Small intestine (tissue), 7 donors: ENCODE measurements at regions not wholly inside any gene's neighbourhood (a gene's known extent, or its start where the extent isn't known, plus 50 kb on each side); places are given as distances from the start of the nearest gene placed in this dataset.

Source experiments
- DNase-seq, 2 donors: peaks; one replicate each; pipeline versions ENCODE4 v3.0.0 to v3.0.0-alpha.2; 2013
- FAIRE-seq: peaks from 2 replicates; lab custom pipeline; 2012; peaks lifted over from hg19 to GRCh38; lab: Jason Lieb, UNC
- H3K27ac ChIP-seq, 3 donors: one replicate each; pipeline ENCODE4 v1.5.1; 2013; ENCODE audit warnings: low read length in 2 of 3, mild to moderate bottlenecking in 2 of 3, control low read depth in 1 of 3, inconsistent platforms in 1 of 3, low read depth in 1 of 3, moderate library complexity in 1 of 3
- H3K27me3 ChIP-seq, 3 donors: one replicate each; pipeline ENCODE4 v1.6.1; 2013; ENCODE audit warnings: low read length in 3 of 3, inconsistent platforms in 1 of 3; ENCODE audit not compliant: control insufficient read depth in 3 of 3, insufficient read depth in 3 of 3
- H3K36me3 ChIP-seq, 3 donors: one replicate each; pipeline ENCODE4 v1.6.1; 2013; ENCODE audit warnings: low read length in 3 of 3, inconsistent platforms in 1 of 3, low read depth in 1 of 3, mild to moderate bottlenecking in 1 of 3, moderate library complexity in 1 of 3; ENCODE audit not compliant: control insufficient read depth in 3 of 3, insufficient read depth in 2 of 3
- H3K4me1 ChIP-seq, 3 donors: one replicate each; pipeline ENCODE4 v1.6.1; 2013; ENCODE audit warnings: low read length in 2 of 3, inconsistent platforms in 1 of 3, low read depth in 1 of 3, mild to moderate bottlenecking in 1 of 3, moderate library complexity in 1 of 3; ENCODE audit not compliant: control insufficient read depth in 3 of 3, insufficient read depth in 2 of 3
- H3K4me3 ChIP-seq, 3 donors: one replicate each; pipeline ENCODE4 v1.5.1; 2013; ENCODE audit warnings: low read length in 3 of 3, control low read depth in 1 of 3, inconsistent platforms in 1 of 3, low read depth in 1 of 3, mild to moderate bottlenecking in 1 of 3, moderate library complexity in 1 of 3
- H3K9me3 ChIP-seq, 2 donors: one replicate each; pipeline ENCODE4 v1.6.1; 2013; ENCODE audit warnings: low read depth in 1 of 2, low read length in 1 of 2; ENCODE audit not compliant: control insufficient read depth in 2 of 2, insufficient read depth in 1 of 2
- WGBS, 3 donors: extraction: QIAGEN DNeasy Blood & Tissue Kit; methylation state at CpG; one replicate each; pipeline ENCODE4 v1.1.7; 2013; 5-methylcytosine and 5-hydroxymethylcytosine counted together
- donor health status: healthy with polysubstance abuse.
- donor health status: control.
- donor health status: control.
- donor health status: Bipolar disorder and iron deficiency.
- donor health status: healthy.

GRCh38 chr14:101397206-101397605 is 164.1 kb upstream of the DIO3 start:
- Histone ChIP-seq H3K27me3 (no peaks in the 10 kb centered on the region), H3K9me3 (peaks cover 0 to 2% of the 10 kb centered on the region in 2 donors), H3K27ac (no peak overlapping the region), H3K36me3 (no peaks in the 10 kb centered on the region), H3K4me3 (no peak overlapping the region), H3K4me1 (peaks cover 0 to 2% (median 0%) of the 10 kb centered on the region in 3 donors)
- no peak for FAIRE-seq
- WGBS, 3 donors, result 92 to 93% (median 93%) methylated on average over 12 of the region's 12 CpGs
- DNase-seq, result no peak

- Histone ChIP-seq H3K27me3 (no peaks in the 10 kb centered on the region), H3K4me3 (no peak overlapping the region), H3K36me3 (no peaks in the 10 kb centered on the region), H3K4me1 (peaks cover 0 to 2% (median 0%) of the 10 kb centered on the region in 3 donors), H3K27ac (no peak overlapping the region), H3K9me3 (no peaks in the 10 kb centered on the region)
- DNase-seq (no peak), FAIRE-seq (no peak)
- 81 to 85% (median 82%) methylated on average over 14 of the region's 14 CpGs for WGBS, 3 donors
Observed at GRCh38 chr14:101398011-101398410, 163.3 kb upstream of the DIO3 start.

- WGBS, 3 donors, result 71 to 86% (median 76%) methylated on average over 5 of the region's 5 CpGs
- peaks cover 0 to 2% (median 0%) of the 10 kb centered on the region in 3 donors for H3K4me1 ChIP-seq
- DNase-seq (no peak), FAIRE-seq (no peak)
- no peaks in the 10 kb centered on the region for H3K27me3 ChIP-seq
- H3K9me3 ChIP-seq, result no peaks in the 10 kb centered on the region
- no peak overlapping the region for H3K4me3 ChIP-seq
- H3K27ac ChIP-seq, result no peak overlapping the region
- H3K36me3 ChIP-seq, result no peaks in the 10 kb centered on the region
Observed at GRCh38 chr14:101399737-101400517, 161.4 kb upstream of the DIO3 start.

GRCh38 chr14:101400830-101401229 is 160.5 kb upstream of the DIO3 start:
- no peaks in the 10 kb centered on the region for H3K27me3 ChIP-seq
- FAIRE-seq (no peak), DNase-seq (no peak)
- 25 to 64% (median 54%) methylated on average over 11 of the region's 11 CpGs for WGBS, 3 donors
- no peak overlapping the region for H3K27ac ChIP-seq
- H3K4me1 ChIP-seq, result peaks cover 0 to 2% (median 0%) of the 10 kb centered on the region in 3 donors
- H3K4me3 ChIP-seq, result no peak overlapping the region
- H3K9me3 ChIP-seq, result no peaks in the 10 kb centered on the region
- H3K36me3 ChIP-seq, result no peaks in the 10 kb centered on the region

GRCh38 chr14:101402936-101403660 is 158.2 kb upstream of the DIO3 start:
- no peaks in the 10 kb centered on the region for H3K9me3 ChIP-seq
- H3K36me3 ChIP-seq, result no peaks in the 10 kb centered on the region
- H3K27ac ChIP-seq, result no peak overlapping the region
- H3K27me3 ChIP-seq, result no peaks in the 10 kb centered on the region
- H3K4me1 ChIP-seq, result peaks cover 0 to 2% (median 0%) of the 10 kb centered on the region in 3 donors
- no peak overlapping the region for H3K4me3 ChIP-seq
- no peak for FAIRE-seq
- no peak for DNase-seq
- 86 to 91% (median 90%) methylated on average over 23 of the region's 23 CpGs for WGBS, 3 donors

- DNase-seq, result no peak
- Histone ChIP-seq H3K9me3 (no peaks in the 10 kb centered on the region), H3K27me3 (no peaks in the 10 kb centered on the region), H3K27ac (no peak overlapping the region), H3K36me3 (no peaks in the 10 kb centered on the region), H3K4me3 (no peak overlapping the region), H3K4me1 (peaks cover 0 to 2% (median 0%) of the 10 kb centered on the region in 3 donors)
- WGBS, 3 donors, result 60 to 73% (median 68%) methylated on average over 11 of the region's 11 CpGs
- FAIRE-seq, result no peak
Observed at GRCh38 chr14:101404426-101405170, 156.7 kb upstream of the DIO3 start.

DNA sequence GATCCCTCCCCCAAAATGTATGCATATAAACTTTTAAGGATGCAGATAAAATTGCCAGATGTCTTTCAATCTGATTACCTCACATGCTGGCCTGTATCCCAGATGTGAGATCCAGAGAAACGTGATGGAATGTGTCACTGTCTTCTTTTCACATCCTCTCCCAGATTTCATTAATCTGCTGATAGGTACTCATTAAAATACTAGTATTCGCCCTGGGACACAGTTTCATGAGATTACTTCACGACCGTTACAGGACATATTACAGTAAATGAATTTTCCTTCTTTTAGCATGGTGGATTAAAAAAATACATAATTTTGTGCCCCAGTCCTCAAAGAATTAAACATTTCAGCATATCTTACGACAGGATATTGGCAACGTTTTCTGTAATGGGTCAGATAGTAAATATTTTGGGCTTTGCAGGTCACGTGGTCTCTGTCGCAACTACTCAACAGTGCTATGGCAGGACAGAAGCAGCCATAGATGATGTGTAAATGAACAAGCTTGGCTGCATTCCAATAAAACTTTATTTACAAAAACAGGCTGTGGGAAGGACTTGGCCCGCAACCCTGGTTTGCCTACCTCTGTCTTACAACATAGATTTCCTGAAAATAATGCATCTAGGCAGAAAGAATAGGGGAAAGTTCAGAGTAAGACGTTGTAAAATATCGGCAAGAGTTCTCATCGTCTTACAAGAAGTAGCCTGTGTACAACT is 156.0 kb upstream of the DIO3 start:
- Histone ChIP-seq H3K36me3 (no peaks in the 10 kb centered on the region), H3K27ac (no peak overlapping the region), H3K27me3 (no peaks in the 10 kb centered on the region), H3K4me1 (peaks cover 0 to 2% (median 0%) of the 10 kb centered on the region in 3 donors), H3K9me3 (no peaks in the 10 kb centered on the region), H3K4me3 (no peak overlapping the region)
- FAIRE-seq, result no peak
- no peak for DNase-seq
- WGBS, 3 donors, result 61 to 74% (median 72%) methylated on average over 12 of the region's 12 CpGs

GRCh38 chr14:101406921-101407320 is 154.4 kb upstream of the DIO3 start:
- DNase-seq (no peak), FAIRE-seq (no peak)
- H3K36me3 ChIP-seq, result no peaks in the 10 kb centered on the region
- no peak overlapping the region for H3K27ac ChIP-seq
- 78 to 85% (median 78%) methylated on average over 7 of the region's 7 CpGs for WGBS, 3 donors
- no peaks in the 10 kb centered on the region for H3K27me3 ChIP-seq
- no peak overlapping the region for H3K4me3 ChIP-seq
- H3K4me1 ChIP-seq, result no peaks in the 10 kb centered on the region
- H3K9me3 ChIP-seq, result no peaks in the 10 kb centered on the region
